ENCODE measurements at regions not wholly inside any gene's neighbourhood (a gene's known extent, or its start where the extent isn't known, plus 50 kb on each side); places are given as distances from the start of the nearest gene placed in this dataset.
"Not testable (repeated sequence)": the region's sequence is repeated elsewhere in the genome, so short reads cannot be mapped to it uniquely, and the experiment has no call there.

GRCh38 chr2:212794471-212794870 lies 255.9 kb upstream of the ERBB4 start (continued):
- TF ChIP-seq, protein P1, sequence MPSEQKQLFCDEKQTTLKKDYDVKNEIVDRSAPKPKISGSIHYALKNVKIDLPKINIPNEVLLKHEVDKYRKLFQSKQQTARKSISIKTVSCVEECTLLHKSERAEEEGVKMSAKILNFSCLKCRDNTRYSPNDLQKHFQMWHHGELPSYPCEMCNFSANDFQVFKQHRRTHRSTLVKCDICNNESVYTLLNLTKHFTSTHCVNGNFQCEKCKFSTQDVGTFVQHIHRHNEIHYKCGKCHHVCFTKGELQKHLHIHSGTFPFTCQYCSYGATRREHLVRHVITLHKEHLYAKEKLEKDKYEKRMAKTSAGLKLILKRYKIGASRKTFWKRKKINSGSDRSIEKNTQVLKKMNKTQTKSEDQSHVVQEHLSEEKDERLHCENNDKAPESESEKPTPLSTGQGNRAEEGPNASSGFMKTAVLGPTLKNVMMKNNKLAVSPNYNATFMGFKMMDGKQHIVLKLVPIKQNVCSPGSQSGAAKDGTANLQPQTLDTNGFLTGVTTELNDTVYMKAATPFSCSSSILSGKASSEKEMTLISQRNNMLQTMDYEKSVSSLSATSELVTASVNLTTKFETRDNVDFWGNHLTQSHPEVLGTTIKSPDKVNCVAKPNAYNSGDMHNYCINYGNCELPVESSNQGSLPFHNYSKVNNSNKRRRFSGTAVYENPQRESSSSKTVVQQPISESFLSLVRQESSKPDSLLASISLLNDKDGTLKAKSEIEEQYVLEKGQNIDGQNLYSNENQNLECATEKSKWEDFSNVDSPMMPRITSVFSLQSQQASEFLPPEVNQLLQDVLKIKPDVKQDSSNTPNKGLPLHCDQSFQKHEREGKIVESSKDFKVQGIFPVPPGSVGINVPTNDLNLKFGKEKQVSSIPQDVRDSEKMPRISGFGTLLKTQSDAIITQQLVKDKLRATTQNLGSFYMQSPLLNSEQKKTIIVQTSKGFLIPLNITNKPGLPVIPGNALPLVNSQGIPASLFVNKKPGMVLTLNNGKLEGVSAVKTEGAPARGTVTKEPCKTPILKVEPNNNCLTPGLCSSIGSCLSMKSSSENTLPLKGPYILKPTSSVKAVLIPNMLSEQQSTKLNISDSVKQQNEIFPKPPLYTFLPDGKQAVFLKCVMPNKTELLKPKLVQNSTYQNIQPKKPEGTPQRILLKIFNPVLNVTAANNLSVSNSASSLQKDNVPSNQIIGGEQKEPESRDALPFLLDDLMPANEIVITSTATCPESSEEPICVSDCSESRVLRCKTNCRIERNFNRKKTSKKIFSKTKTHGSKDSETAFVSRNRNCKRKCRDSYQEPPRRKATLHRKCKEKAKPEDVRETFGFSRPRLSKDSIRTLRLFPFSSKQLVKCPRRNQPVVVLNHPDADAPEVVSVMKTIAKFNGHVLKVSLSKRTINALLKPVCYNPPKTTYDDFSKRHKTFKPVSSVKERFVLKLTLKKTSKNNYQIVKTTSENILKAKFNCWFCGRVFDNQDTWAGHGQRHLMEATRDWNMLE (tag by site-specific recombination; conservative IDR thresholded peaks at IDR 0.05; ENCODE audit: low read depth), result no peak
- TF ChIP-seq, protein P2, sequence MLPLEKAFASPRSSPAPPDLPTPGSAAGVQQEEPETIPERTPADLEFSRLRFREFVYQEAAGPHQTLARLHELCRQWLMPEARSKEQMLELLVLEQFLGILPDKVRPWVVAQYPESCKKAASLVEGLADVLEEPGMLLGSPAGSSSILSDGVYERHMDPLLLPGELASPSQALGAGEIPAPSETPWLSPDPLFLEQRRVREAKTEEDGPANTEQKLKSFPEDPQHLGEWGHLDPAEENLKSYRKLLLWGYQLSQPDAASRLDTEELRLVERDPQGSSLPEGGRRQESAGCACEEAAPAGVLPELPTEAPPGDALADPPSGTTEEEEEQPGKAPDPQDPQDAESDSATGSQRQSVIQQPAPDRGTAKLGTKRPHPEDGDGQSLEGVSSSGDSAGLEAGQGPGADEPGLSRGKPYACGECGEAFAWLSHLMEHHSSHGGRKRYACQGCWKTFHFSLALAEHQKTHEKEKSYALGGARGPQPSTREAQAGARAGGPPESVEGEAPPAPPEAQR (tag by site-specific recombination; IDR thresholded peaks at IDR 0.05), result no peak
- TF ChIP-seq ZNF658 (tag by site-specific recombination; IDR thresholded peaks at IDR 0.05), result no peak
- TF ChIP-seq ZNF785 (tag by site-specific recombination; IDR thresholded peaks at IDR 0.05), result no peak
- no peak for TF ChIP-seq ZNF394 (tag by site-specific recombination; IDR thresholded peaks at IDR 0.05; ENCODE audit: borderline replicate concordance)
- TF ChIP-seq ZSCAN4 (tag by site-specific recombination; IDR thresholded peaks at IDR 0.05), result no peak
- no peak for TF ChIP-seq ZNF157 (tag by site-specific recombination; IDR thresholded peaks at IDR 0.05)
- TF ChIP-seq ZNF404 (tag by site-specific recombination; IDR thresholded peaks at IDR 0.05), result no peak
- no peak for TF ChIP-seq ZNF132 (tag by site-specific recombination; IDR thresholded peaks at IDR 0.05; ENCODE audit: borderline replicate concordance)
- TF ChIP-seq, protein P3, sequence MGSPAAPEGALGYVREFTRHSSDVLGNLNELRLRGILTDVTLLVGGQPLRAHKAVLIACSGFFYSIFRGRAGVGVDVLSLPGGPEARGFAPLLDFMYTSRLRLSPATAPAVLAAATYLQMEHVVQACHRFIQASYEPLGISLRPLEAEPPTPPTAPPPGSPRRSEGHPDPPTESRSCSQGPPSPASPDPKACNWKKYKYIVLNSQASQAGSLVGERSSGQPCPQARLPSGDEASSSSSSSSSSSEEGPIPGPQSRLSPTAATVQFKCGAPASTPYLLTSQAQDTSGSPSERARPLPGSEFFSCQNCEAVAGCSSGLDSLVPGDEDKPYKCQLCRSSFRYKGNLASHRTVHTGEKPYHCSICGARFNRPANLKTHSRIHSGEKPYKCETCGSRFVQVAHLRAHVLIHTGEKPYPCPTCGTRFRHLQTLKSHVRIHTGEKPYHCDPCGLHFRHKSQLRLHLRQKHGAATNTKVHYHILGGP (tag by site-specific recombination; IDR thresholded peaks at IDR 0.05), result no peak
- TF ChIP-seq ZIC2 (tag by site-specific recombination; IDR thresholded peaks at IDR 0.05), result no peak

- Histone ChIP-seq H3K27ac (ENCODE audit: extremely low read depth, low read depth, low read length) (no peak overlapping the region), H3K9me3 (ENCODE audit: control insufficient read depth, insufficient read depth, low read depth, low read length) (no peaks in the 10 kb centered on the region), H3K36me3 (ENCODE audit: control insufficient read depth in 2 of 2, insufficient read depth in 1 of 2, low read length in 2 of 2) (no peaks in the 10 kb centered on the region), H3K4me1 (ENCODE audit: control insufficient read depth, insufficient read depth, low read length) (no peaks in the 10 kb centered on the region), H3K4me3 (ENCODE audit: low read depth, low read length) (no peak overlapping the region)
- no peak for TF ChIP-seq ZNF2 (tag by site-specific recombination; IDR thresholded peaks at IDR 0.05)
- TF ChIP-seq PRDM4 (tag by site-specific recombination; IDR thresholded peaks at IDR 0.05), result no peak
- TF ChIP-seq ZNF626 (tag by site-specific recombination; IDR thresholded peaks at IDR 0.05), result no peak
- no peak for TF ChIP-seq PATZ1 (tag by site-specific recombination; IDR thresholded peaks at IDR 0.05)
- no peak for TF ChIP-seq ZNF776 (tag by site-specific recombination; IDR thresholded peaks at IDR 0.05; ENCODE audit: borderline replicate concordance)
- no peak for TF ChIP-seq ZNF510 (tag by site-specific recombination; IDR thresholded peaks at IDR 0.05; ENCODE audit: insufficient replicate concordance)
- no peak for TF ChIP-seq FEZF1 (tag by site-specific recombination; IDR thresholded peaks at IDR 0.05)
- TF ChIP-seq ZNF341 (tag by site-specific recombination; IDR thresholded peaks at IDR 0.05; ENCODE audit: low read depth), result no peak
- no peak for TF ChIP-seq SP3 (tag by site-specific recombination; IDR thresholded peaks at IDR 0.05)
- CTCF ChIA-PET, result no interaction called here
- POLR2A ChIA-PET, result no interaction called here
These were observed 253.0 kb upstream of the ERBB4 start for GRCh38 chr2:212791569-212791968.

DNA sequence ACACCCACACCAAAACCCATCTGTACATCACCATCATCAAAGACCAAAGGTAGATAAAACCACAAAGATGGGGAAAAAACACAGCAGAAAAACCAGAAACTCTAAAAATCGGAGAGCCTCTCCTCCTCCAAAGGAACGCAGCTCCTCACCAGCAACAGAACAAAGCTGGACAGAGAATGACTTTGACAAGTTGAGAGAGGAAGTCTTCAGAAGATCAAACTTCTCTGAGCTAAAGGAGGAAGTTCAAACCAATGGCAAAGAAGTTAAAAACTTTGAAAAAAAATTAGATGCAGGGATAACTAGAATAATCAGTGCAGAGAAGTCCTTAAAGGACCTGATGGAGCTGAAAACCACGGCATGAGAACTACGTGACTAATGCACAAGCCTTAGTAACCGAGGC lies 247.5 kb upstream of the ERBB4 start:
- H3K4me1 ChIP-seq (ENCODE audit: control insufficient read depth, insufficient read depth, low read length); POLR2A ChIA-PET; CTCF ChIA-PET; H3K27ac ChIP-seq (ENCODE audit: extremely low read depth, low read depth, low read length); H3K9me3 ChIP-seq (ENCODE audit: control insufficient read depth, insufficient read depth, low read depth, low read length); H3K36me3 ChIP-seq (ENCODE audit: control insufficient read depth in 2 of 2, insufficient read depth in 1 of 2, low read length in 2 of 2); H3K4me3 ChIP-seq (ENCODE audit: low read depth, low read length): not testable (repeated sequence)

Measured in HEK293 (cell line).